Endodermal cell (in vitro differentiated cells): ENCODE measurements at regions not wholly inside any gene's neighbourhood (a gene's known extent, or its start where the extent isn't known, plus 50 kb on each side); places are given as distances from the start of the nearest gene placed in this dataset.

Experiments
- DNase-seq: peaks from one replicate; pipeline ENCODE4 v3.0.0-alpha.2; 2017
- H3K27ac ChIP-seq: 2 replicates; pipeline ENCODE4 v1.5.1; 2013; ENCODE audit warnings: mild to moderate bottlenecking, low read depth, low read length, moderate library complexity
- H3K27me3 ChIP-seq: 2 replicates; pipeline ENCODE4 v1.6.1; 2013; ENCODE audit warnings: mild to moderate bottlenecking, low read length, moderate library complexity; ENCODE audit not compliant: insufficient read depth, control insufficient read depth, poor library complexity, severe bottlenecking
- H3K36me3 ChIP-seq: 2 replicates; pipeline ENCODE4 v1.7.0; 2013; ENCODE audit warnings: mild to moderate bottlenecking, low read length, moderate library complexity; ENCODE audit not compliant: control insufficient read depth, insufficient read depth
- H3K4me1 ChIP-seq: one replicate; pipeline ENCODE4 v1.7.0; 2013; ENCODE audit warnings: low read length; ENCODE audit not compliant: control insufficient read depth, insufficient read depth
- H3K4me3 ChIP-seq: 2 replicates; pipeline ENCODE4 v1.5.1; 2013; ENCODE audit warnings: mild to moderate bottlenecking, low read length, moderate library complexity
- H3K9ac ChIP-seq: 2 replicates; pipeline ENCODE4 v1.6.1; 2013; ENCODE audit warnings: mild to moderate bottlenecking, low read length, moderate library complexity; ENCODE audit not compliant: poor library complexity, severe bottlenecking; ENCODE audit errors: extremely low read depth
- H3K9me3 ChIP-seq: 2 replicates; pipeline ENCODE4 v1.6.1; 2013; ENCODE audit warnings: mild to moderate bottlenecking, low read length, moderate library complexity; ENCODE audit not compliant: control insufficient read depth
- H3K27ac Mint-ChIP-seq: 2 replicates; pipeline ENCODE4 v1.8.0; 2020; ENCODE audit warnings: mixed read lengths
- H3K27me3 Mint-ChIP-seq: 2 replicates; pipeline ENCODE4 v1.8.0; 2021; ENCODE audit warnings: mild to moderate bottlenecking, mixed read lengths; ENCODE audit not compliant: insufficient read depth
- H3K36me3 Mint-ChIP-seq: 2 replicates; pipeline ENCODE4 v1.8.0; 2020; ENCODE audit warnings: low read depth, mixed read lengths
- H3K4me1 Mint-ChIP-seq: 2 replicates; pipeline ENCODE4 v1.8.0; 2020; ENCODE audit warnings: mixed read lengths
- H3K4me3 Mint-ChIP-seq: 2 replicates; pipeline ENCODE4 v1.8.0; 2020; ENCODE audit warnings: mild to moderate bottlenecking, moderate library complexity, mixed read lengths
- H3K9me3 Mint-ChIP-seq: 2 replicates; pipeline ENCODE4 v1.8.0; 2020; ENCODE audit warnings: mild to moderate bottlenecking, mixed read lengths
- CTCF ChIP-seq: fragments of 200-600 bp; sonication (generic); conservative IDR thresholded peaks from 2 replicates; pipeline ENCODE4 v1.5.0; 2021; ENCODE audit warnings: antibody characterized with exemption, mild to moderate bottlenecking
- WGBS, 2 experiments: methylation state at CpG; one replicate each; pipeline versions ENCODE4 v1.1.5 to v1.1.7; 2013; ENCODE audit warnings: missing lambda C conversion rate in 2 of 2, mixed read lengths in 1 of 2; ENCODE audit not compliant: insufficient coverage in 1 of 2, insufficient read length in 1 of 2; 5-methylcytosine and 5-hydroxymethylcytosine counted together

GRCh38 chr5:92051741-92052140 is 668.6 kb upstream of the ARRDC3 start:
- H3K27ac ChIP-seq: no peak overlapping the region
- Mint-ChIP-seq H3K4me3 (no peak overlapping the region), H3K36me3 (no peaks in the 10 kb centered on the region), H3K9me3 (peaks cover 1% of the 10 kb centered on the region), H3K4me1 (peaks cover 17% of the 10 kb centered on the region), H3K27me3 (no peaks in the 10 kb centered on the region), H3K27ac (no peak overlapping the region)
- DNase-seq: no peak
- no peak overlapping the region for H3K4me3 ChIP-seq
- H3K27me3 ChIP-seq: no peaks in the 10 kb centered on the region
- H3K36me3 ChIP-seq: no peaks in the 10 kb centered on the region
- H3K9me3 ChIP-seq: no peaks in the 10 kb centered on the region
- no peak overlapping the region for H3K9ac ChIP-seq
- TF ChIP-seq CTCF: no peak
- H3K4me1 ChIP-seq: no peaks in the 10 kb centered on the region

GRCh38 chr5:92050970-92051369 is 667.9 kb upstream of the ARRDC3 start:
- TF ChIP-seq CTCF: peak; percentile 33
- no peaks in the 10 kb centered on the region for H3K27me3 Mint-ChIP-seq
- Histone ChIP-seq H3K27ac (no peak overlapping the region), H3K4me3 (no peak overlapping the region), H3K9ac (no peak overlapping the region), H3K36me3 (no peaks in the 10 kb centered on the region), H3K4me1 (no peaks in the 10 kb centered on the region), H3K27me3 (no peaks in the 10 kb centered on the region), H3K9me3 (no peaks in the 10 kb centered on the region)
- H3K4me1 Mint-ChIP-seq: peaks cover 17% of the 10 kb centered on the region
- 80 to 96% methylated on average over 1 to 2 of the region's 2 CpGs for WGBS, 2 experiments
- no peak overlapping the region for H3K27ac Mint-ChIP-seq
- DNase-seq: no peak
- peaks cover 1% of the 10 kb centered on the region for H3K9me3 Mint-ChIP-seq
- no peaks in the 10 kb centered on the region for H3K36me3 Mint-ChIP-seq
- no peak overlapping the region for H3K4me3 Mint-ChIP-seq

GRCh38 chr5:92041911-92042660 is 659.0 kb upstream of the ARRDC3 start:
- DNase-seq: no peak
- Histone ChIP-seq H3K27me3 (no peaks in the 10 kb centered on the region), H3K4me3 (no peak overlapping the region), H3K9ac (no peak overlapping the region), H3K27ac (no peak overlapping the region), H3K4me1 (peaks cover 5% of the 10 kb centered on the region), H3K36me3 (no peaks in the 10 kb centered on the region), H3K9me3 (no peaks in the 10 kb centered on the region)
- Mint-ChIP-seq H3K27me3 (peaks cover 22% of the 10 kb centered on the region), H3K27ac (no peak overlapping the region), H3K4me3 (no peak overlapping the region), H3K36me3 (no peaks in the 10 kb centered on the region), H3K4me1 (peaks cover 14% of the 10 kb centered on the region), H3K9me3 (no peaks in the 10 kb centered on the region)
- WGBS, 2 experiments: 72 to 83% methylated on average over 4 of the region's 4 CpGs
- TF ChIP-seq CTCF: no peak
